HG03520 (cell line): ENCODE measurements at regions not wholly inside any gene's neighbourhood (a gene's known extent, or its start where the extent isn't known, plus 50 kb on each side); places are given as distances from the start of the nearest gene placed in this dataset.

Experiments used
- ATAC-seq: cut with Tn5 transposase; IDR thresholded peaks from one replicate; pipeline ENCODE4 v1.9.1; 2021; ENCODE audit warnings: mild to moderate bottlenecking, moderate library complexity; ENCODE audit not compliant: unreplicated experiment

DNA sequence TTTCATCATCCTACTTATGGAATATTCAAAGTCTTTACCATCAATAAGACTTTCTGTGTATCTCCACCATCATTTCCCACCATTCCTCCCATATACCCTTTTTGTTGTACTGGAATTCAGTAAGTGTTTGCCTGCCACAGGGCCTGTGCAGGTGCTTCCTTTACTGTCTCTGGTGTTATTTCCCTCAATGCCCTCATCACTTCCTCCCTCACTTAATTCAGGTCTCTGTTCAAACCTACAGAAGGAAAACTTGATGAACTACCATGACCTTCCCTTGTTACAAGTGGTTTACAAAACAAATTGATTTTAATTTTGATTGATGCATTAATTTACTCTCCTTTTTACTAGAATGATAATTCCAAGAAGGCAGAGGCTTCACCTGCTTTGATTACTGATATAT lies 159.5 kb upstream of the FAT4 start:
- ATAC-seq = no peak

DNA sequence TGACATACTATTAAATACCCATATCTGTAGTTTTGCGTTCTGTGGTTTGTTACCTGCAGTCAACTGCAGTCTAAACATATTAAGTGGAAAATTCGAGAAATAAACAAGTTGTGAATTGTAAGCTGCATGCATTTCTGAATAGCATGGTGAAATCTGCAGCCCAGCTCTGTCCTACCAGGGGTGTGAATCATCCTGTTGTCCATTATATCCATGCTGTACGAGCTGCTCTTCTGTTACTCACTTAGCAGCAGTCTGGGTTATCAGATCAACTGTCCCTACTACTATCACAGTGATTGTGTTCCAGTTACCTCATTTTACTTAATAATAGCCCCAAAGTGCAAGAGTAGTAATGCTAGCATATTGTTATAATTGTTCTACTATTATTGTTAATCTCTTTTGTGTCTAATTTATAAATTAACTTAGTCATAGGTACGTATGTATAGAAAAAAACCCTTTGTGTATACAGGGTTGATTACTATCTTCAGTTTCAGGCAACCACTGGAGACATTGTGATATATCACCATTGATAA lies 173.7 kb upstream of the FAT4 start:
- no peak for ATAC-seq

DNA sequence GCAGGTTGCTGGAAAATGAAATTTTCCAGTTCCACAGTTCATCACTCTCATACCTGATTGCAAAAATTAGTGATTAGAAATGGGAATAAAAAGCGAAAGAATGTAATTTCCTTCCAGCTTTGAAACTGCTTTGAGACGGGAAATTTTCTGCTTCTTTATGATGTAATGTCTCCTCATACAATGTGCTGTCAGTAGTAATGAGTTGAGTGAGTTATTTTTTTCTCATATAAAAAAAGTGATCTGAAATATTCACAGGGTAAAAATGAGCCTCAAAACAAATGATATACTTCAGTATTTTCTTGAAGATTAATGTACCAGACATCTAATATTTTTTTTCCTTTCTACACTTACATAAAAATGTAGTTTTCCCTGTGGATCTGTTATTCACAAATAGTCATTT lies 179.1 kb upstream of the FAT4 start:
- no peak for ATAC-seq

DNA sequence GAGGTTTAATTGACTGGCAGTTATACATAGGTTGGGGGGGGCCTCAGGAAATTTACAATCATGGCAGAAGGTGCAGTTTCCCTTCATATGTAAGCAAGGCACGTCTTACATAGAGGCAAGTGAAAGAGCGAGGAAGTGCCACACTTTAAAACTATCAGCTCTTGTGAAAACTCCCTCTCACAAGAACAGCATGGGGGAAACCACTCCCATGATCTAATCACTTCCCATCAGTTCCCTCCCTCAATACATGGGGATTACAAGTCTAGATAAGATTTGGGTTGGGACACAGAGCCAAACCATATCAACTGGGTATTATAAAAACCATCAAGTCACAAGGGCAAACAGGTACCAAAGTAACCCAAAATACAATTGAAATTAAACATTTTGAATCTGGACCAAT lies 182.0 kb upstream of the FAT4 start:
- no peak for ATAC-seq

DNA sequence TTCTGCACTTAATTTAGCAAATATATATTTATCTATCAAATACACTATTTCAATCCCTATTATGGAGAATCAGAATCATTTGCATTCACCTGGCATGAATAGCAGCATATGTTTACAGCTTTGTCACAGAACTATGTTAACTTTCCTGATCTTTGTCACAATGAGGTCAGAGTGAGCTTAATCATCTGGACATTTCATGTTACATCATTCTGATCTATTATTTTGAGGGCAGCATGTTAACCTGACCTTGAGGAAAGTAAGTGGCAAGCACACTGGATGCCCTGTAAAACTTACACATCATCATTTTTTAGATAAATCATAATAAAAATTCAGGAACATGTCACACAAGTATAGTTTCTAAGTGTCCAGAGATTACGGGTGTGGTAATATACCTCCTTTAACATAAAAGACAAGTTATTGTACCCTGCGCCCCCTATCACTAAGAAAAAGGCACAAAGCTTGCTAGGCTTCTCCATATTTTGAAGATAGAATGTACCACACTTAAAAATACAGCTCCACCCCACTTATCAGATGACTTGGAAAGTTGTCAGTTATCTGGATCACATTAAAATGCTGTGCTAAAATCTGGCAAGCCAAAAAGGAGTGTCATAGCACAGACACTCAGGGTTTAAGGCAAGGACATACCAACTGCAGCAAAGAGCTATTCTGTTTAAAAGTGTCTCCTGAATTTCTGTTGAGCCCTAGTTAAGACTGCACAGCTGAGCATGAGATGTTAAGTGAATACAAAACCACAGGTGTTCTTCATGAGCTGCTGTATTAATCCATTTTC lies 182.7 kb upstream of the FAT4 start:
- no peak for ATAC-seq

DNA sequence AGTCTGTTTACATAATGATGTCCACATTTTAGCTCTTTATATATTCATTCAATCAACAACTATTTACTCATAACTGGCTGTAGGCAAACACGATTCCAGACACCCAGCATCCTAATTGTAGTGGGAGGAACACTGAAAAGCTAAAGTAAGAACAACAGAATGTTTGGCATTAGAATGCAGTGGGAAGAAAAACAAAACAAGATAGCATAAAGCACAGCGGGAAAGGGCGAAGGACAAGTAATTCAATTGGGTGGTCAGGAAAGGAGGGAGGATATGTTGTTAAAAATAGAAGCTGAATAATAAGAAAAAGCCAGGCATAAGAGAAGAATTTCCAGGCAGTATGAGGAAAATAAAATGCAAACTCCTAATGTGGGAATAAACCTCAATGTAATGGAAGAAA lies 189.5 kb upstream of the FAT4 start:
- ATAC-seq = no peak

DNA sequence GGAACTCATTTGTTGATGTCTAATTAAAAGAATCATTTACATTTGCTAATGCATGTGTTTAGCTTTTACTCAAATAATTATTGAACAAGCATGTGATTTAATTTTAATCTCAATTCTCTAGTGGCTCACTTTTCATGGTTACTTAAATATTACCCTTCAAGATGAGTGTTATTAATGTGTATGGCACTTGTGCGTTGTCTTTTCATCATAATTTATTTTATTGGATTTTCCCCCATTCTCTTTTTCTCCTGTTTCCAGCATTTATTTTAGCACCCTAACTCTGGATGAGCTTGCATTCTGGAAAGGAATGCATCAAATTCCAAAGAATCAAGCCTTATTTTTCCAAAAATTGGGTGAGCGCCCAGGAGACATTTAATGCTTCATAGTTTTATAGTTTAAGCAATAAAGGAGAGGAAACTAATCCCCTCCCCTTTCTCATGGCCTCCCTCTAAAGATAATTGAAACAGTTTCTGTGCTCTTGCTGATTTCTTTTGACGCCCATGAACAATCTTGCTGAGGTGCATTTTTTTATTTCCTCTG lies 191.1 kb upstream of the FAT4 start:
- ATAC-seq = no peak

DNA sequence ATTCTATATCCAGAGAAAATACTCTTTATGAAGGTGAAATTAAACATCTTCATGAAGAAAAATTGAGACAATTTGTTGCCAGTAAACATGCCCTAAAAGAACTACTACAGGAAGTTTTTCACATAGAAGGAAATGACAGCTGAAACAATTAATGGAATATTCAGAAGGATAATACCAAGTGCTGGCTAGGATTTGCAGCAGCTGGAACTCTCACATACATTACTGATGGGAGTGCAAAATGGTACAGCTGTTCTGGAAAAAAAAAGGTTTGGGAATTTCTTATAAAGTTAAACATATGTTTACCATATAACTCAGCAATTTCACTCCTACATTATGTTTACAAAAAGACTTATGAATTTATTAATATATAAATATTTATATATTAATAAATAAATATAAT lies 193.2 kb upstream of the FAT4 start:
- ATAC-seq = no peak

DNA sequence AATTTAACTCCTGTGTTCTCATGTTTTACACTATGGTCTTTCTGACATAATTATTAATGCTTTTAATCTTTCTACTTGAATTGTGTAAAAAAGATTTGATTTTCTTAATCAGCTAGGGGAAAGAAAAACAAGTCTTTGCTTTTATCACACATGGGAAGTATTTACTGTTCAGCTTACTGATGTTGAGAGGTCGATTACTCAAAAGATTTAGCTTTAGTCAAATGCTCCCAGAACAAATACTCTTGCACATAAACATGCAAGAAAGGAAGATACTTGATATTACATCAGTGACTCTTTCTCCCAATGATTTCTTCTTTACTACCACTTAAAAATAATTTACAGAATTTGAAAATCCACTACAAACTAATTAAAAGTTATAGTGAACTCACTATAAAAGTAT lies 198.3 kb upstream of the FAT4 start:
- no peak for ATAC-seq

DNA sequence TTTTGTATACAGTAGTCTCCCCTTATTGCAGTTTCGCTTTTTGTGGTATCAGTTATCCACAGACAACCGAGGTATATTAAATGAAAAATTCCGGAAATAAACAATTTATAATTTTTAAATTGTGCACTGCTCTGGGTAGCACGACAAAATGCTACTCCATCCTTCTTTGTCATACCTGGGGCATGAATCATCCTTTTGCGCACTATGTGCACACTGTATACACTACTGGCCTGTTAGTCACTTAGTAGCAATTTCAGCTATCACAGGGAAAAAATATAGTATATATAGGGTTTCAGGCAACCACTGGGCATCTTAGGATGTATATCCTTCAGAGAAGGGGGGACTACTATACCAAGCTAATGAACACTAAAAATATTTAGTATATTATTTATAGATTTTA lies 198.8 kb upstream of the FAT4 start:
- ATAC-seq = no peak

DNA sequence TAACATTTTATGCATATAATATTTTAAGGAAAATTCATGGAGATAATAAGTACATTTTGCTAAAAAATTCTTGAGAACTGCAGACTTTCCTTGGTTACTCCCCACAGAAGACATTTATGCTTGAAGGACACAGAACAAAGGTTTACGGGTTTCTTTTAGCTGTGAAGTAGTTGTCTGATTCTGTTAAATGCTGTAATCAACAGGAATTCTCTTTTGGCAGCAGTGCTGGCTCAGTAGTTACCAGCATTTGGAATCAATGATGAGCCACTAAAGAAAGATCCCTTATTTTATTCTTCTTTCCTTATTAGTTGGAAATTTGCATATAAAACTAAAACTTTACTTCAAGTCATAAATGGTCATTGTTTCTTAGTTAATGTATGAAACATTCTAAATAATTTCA lies 199.3 kb upstream of the FAT4 start:
- ATAC-seq = no peak

DNA sequence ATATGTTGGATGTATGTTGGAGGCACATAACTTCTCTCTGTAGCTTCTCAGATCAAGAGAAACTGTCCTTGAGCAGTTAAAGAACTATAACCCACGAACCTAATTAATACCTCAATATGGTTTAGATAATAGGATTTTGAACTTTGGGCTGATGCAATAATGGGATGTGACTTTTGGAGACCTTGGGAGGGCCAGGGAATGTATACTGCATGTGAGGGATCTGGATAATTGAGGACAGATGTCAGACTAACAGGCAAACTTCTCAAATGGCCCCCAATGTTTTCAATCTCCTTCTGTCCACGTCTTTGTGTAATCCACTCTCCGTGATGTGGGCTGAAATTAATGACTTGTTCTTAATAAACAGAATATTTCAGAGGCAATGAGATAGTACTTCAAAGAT lies 202.2 kb upstream of the FAT4 start:
- ATAC-seq = no peak

DNA sequence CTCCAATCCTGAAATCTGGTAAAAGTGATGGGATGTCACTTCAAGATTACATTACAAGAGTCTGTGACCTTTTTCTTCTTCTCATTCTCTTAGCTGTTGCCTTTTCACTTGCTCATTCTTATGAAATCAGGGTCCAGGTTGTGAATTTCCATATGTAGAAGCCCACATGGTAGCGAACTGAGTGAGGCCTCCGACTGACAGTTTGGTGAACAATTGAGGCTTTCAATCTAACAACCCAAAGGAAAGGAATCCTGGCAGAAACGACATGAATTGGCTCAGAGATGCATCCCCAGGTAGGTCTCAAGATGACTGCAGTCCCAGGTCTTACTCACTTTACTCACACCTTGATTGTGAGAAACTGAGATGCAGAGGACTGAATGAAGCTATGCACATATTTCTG lies 203.4 kb upstream of the FAT4 start:
- ATAC-seq = no peak

DNA sequence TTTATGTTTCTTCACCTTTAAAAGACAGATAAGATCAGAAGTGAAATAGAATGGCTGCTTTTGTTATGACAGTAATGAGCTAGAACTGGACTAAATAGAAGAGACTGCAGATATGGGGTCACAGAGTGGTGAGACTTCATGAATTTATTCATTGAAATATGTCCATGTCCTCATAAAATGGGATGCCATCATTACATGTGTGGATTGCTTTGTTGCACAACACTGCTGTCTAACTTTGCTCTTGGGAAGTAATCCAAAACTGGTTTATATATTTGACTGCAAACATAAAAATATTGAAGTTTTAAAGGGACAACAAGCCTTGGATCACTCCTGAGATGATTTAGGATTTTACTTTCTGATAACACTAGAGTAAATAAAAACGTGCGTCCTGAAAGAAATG lies 209.2 kb upstream of the FAT4 start:
- no peak for ATAC-seq

DNA sequence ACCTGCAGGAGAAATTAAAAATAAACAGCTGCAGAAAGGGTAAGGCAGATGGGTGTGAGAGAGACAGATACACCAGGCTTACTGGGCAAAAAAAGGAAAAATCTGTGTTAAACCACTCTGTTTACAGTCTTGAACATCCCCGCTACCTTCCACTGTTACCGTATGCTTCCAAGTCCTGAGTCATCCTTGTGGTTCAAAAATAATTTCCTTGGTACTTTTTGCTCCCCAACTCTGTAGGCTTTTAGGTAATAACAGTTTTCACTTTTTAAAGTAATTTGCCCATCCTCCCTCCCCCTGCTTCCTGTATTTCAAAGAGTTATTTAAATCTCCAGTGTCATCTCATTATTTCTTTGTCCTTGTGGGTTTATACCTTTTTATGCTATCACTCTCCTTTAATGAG lies 210.1 kb upstream of the FAT4 start:
- ATAC-seq = no peak

DNA sequence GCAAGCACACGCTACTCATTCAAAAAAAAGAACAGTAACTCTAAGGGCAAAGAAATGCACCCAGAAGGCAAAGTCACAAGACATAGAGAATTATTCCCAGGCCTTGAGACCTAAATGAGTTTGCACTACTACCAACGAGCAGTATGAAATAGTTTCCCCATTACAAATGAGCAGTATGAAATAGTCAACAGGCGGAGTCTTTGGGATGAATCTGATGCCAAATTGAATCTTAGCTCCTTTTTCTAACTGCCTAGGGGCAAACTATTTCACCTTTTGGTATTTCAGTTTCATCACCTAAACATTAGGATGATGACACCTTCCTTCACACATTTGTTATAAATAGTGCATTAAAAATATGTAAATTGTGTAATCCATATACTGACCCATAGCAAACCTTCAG lies 213.0 kb upstream of the FAT4 start:
- ATAC-seq = no peak

DNA sequence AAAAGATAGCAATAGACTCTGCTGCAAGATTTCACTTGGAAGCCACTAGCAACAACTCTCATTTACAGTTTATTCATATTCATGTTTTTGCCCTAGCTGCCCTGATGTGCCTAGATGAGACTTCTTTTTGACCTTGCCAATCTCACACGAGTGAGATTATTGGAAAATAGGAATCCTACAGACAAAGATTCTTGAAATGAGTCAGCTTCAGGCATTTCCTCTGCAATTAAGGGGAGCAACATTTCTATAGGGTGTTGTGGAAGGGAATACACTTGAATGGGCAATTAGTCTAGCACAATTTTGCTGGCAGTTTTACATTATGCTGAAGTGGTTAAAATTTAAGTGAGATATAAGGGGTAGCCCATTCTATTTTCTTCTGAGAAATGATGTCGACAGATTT lies 217.0 kb upstream of the FAT4 start:
- no peak for ATAC-seq

DNA sequence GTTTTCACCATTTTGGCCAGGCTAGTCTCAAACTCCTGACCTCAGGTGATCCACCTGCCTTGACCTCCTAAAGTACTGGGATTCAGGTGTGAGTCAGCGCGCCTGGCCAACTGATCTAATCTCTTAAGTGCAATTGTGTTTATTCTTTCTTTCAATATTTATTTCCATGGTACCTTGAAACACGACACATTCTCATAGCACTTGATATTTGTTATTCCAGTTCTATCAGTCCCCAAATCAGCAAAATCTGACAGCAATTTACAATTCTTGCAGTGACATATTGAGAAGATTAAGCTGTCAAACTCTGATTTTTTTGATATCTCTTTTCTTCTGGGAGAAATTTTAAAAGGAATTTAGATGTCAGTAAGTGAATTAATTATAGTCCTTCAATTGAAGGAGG lies 218.1 kb upstream of the FAT4 start:
- ATAC-seq = no peak

DNA sequence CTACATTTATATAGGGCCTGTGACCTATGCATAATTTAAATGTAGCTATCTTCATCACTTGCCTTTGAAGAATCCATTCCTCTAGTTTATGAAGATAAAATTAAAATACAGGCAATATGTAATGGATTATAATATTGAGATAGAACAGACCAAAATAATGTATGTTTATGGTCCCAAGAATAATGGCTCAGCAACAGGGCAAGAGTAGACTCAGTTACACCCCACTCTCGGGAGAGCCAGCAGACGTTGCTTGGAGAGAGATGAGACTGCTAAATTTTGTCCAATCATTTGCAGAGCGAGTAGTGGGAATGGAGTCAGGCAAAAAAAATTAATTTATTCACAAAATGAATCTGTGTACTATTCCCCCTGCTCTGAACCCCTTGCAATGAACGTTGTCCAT lies 223.2 kb upstream of the FAT4 start:
- no peak for ATAC-seq

DNA sequence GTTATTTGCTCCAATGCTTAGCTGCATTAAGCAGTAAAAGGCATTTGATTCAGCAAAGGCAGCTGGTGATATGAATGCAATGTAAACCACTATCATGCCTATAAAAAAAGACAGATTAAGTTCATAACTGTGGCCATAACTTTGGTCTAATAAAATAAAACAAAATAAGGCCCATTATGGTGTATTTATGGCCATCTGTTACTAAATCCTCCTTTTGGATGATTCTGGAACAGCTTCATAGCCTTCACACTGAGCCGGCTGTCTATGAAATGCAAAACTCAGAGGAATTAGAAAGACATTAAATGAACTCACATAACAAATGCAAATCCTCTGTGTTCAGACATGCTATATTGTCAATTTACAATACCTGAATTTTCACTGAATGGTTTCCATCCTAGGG lies 223.7 kb upstream of the FAT4 start:
- no peak for ATAC-seq

DNA sequence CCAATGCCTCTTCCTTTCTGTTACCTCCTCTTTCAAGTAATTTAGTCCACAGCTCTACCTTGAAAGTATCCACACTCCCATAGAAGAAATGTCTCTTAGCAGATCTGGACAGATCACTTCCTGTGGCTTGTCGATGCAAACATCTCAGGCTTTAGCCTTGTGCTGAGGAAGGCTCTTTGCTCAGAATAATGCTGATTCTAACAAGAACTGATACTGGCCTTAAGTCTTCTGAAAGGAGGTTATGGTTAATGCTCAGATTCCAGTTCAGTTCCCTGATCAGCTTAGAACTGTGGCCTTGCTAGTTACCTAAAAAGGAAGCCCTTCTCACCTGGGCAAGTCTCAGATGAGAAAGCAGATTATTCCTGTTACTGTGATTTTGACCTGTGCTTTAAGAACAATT lies 230.1 kb upstream of the FAT4 start:
- ATAC-seq = no peak

DNA sequence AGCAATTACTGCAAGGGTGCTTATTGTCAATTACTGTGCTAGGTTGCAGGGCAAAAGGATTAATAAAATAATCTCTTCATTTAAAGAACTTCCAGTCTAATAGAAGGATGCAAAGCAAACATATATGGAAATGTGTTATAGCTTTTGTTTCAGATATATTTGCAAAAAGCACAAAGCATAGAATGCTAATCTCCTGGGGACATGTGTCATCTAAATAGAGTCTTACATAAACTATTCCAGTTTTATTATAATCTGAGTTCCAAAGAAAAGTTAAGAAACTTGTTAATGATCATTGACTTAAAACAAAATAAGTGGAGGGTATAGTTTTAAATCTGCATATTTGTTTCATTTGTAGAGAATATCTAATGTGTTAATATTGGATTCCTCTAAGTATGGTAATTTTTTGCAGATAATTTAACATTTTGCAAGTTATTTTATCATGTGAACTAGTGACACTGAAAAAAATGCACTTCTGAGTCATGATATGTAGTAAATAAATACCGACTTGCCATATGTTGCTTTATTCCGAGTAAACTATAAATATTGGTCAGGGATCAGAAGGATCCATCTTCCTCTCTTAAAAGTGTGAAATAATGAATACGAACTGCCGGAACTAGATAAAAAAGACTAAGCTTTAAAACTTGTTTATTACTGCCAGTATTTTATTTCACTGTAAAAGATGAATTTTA lies 231.9 kb upstream of the FAT4 start:
- ATAC-seq = no peak
